Liver (tissue), 3 donors: ENCODE measurements at regions not wholly inside any gene's neighbourhood (a gene's known extent, or its start where the extent isn't known, plus 50 kb on each side); places are given as distances from the start of the nearest gene placed in this dataset.

Source experiments
- CTCF ChIP-seq: fragments of 150-350 bp; IDR thresholded peaks from 2 replicates; pipeline ENCODE4 v1.5.1; 2017; ENCODE audit warnings: improper control_type of control experiment, low read depth, low read length; ENCODE audit not compliant: missing input control
- RXRA ChIP-seq, 2 donors: IDR thresholded peaks; 2 replicates each; pipeline ENCODE4 v1.6.1; 2017 to 2018; ENCODE audit warnings: antibody characterized with exemption in 2 of 2, mild to moderate bottlenecking in 1 of 2
- donor health status: healthy.
- donor health status: healthy.

GRCh38 chr6:18725449-18725848 is 338.3 kb downstream of the RNF144B start:
- TF ChIP-seq CTCF (no peak), RXRA (IDR thresholded peaks at IDR 0.05) (no peak)
